T-helper 2 cell treated with Interferon-gamma antibody and Interleukin-4, amounts not matched to agents 100 ng/mL and 5 ng/mL, for 36 hours (primary cell): ENCODE measurements at regions not wholly inside any gene's neighbourhood (a gene's known extent, or its start where the extent isn't known, plus 50 kb on each side); places are given as distances from the start of the nearest gene placed in this dataset.
"Not testable (repeated sequence)": the region's sequence is repeated elsewhere in the genome, so short reads cannot be mapped to it uniquely, and the experiment has no call there.

ENCODE experiments used
- intact Hi-C: fragments of 100-400 bp; cut with micrococcal nuclease; formaldehyde crosslinking; loops from one replicate; pipeline ENCODE4 v1.15.1; 2023

DNA sequence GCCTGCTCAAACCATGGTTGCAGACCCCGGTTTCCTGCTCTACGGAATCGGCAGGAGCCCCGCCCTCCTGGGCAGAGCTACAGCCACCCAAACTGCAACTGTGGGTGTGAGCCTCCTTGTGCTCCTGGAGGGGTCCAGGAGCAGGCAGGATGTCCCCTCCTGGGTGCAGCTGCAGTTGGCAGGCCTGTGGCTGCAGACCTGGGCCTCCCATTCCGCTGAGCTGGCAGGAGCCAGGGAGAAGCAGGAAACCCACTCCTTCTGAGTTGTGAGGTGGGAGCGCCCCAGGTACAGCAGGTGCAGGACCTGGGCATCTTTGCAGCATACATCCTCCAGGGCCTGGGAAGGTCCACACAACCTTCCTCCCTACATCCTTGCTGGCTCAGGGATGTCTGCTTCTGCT is 578.7 kb upstream of the USP24 start:
- intact Hi-C loops, result no loop called here

DNA sequence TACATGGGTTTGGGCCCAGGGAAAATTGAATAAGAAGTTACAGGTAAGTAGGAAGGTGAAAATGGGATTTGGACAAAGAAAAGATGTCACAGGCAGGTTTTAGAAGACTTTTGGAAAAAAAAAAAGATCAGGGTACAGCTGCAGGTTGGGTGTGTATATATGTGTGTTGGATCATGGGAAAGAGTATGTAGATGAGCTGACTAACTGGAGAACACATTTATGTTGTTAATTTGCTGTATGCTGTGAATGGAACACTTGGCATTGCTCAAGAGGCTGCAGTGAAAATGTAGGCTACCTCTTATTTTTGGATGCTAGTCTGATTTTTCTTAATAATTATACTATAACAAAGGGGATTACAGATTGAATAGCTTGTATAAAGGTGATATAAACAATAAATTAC is 577.7 kb upstream of the USP24 start:
- intact Hi-C loops, result no loop called here

DNA sequence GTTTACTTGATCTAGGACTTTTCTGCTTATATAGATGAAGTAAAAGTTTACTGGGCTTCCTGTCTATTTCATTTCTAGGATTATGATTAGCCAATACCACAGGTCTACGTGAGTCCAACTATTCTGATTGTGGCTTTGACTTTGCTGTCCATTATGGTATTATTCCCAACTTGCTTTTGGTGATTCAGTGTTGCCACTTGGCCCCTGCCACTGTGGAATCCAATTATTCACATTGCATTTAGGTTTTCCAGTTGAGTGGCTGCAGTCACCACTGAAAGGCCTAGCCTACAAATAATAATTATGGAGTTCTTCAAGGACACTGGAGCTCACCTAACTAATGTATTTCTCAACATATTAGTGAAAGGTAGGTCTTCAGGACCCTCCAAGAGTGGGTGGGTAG is 574.3 kb upstream of the USP24 start:
- intact Hi-C loops, result no loop called here

DNA sequence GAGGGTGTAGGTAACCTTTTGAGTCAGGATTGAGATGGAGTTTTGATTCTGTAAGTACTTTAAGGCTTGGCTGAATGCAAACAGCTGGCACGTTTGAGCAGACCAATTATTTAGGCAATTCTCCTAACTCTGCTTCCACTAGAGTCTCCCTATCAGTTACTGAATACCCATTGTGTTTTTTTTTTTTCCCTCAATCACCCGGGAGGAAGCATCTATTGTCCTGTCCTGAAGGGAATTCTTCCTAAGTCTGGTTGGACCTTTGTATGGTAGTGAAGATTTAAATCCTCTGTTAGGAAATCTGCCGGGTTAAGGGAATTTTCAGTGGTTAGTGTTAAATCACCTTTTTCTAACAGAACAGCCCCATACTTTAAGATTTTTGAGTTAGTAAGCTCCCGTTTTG is 571.2 kb upstream of the USP24 start:
- intact Hi-C loops, result no loop called here

DNA sequence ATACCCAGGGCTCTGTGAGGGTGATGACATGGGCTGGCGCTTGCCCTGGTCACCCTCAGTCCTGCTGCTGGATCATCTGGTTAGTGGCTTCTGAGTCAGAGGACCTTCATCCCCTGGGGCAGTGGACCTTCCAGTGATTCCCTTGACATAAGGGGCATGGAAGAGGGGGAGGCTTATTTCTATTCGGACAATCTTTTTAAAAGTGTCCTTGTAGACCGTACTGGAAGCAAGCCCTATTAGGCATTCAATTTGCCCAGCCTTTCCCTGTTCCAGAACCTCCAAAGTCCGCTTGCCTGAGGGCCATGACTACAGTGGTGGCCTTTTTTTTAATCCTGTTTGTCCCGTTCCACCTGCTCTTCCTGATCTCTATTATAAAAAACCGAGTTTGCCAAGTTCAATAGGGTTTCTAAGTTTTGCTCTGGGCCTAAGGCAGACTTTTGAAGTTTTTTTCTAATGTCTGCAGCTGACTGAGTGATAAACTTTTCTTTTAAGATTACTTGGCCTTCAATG is 569.8 kb upstream of the USP24 start:
- intact Hi-C loops, result not testable (repeated sequence)

DNA sequence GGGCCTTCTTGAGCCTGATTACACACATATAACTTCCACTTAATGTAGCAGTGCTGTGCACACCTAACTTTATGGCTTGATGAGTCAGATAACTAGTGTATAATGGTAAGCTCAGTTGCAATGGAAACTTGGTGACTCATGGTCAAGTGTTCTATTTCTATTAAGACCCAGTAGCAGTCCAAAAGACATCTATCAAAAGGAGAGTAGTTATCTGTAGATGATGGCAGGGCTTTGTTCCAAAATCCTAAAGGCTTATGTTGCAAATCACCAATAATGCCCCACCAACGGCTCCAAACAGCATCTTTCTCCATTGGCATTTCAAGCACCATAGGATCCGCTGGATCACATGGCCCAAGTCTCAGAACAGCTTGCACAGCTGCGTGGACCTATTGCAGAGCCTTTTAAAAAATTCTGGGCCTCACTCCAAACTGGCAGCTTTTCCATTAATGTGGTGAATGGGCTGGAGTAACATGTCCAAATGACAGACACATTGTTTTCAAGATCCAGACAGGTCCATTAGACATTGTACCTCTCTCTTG is 566.8 kb upstream of the USP24 start:
- intact Hi-C loops, result no loop called here

DNA sequence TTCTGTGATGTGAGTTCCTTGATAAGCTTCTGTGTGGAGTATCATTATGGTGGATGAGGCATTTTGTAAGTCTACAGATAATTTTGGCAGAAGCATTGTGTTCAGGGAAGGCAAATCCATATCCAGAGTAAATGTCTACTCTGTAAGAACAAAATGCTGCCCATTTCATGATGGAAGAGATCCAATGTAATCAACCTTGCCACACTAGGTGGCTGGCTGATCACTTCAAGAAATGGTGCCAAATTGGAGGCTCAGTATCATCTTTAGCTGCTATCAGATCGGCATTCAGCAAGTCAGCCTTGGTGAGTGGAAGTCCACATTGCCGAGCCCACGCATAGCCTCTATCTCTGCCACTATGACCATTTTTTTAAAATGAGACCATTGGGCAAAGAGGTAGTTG is 565.8 kb upstream of the USP24 start:
- intact Hi-C loops, result no loop called here

DNA sequence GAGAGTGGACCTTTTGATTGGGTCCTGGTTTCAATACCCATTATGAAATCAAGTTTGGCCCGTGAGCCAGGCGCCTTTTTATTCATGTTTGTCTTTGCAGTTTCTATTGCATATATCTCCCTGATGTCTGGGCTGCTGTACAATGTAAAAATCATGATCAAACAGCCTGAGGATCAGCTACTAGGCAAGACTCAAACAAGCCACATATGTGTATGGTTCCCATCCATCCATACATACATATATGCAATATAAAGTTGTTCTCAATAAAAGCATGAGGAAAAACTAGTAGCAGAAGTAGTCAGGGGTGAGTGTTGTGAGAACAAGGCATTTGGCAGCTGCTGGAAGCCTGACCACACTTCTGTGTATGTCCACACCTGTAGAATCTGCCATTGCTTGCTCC is 562.4 kb upstream of the USP24 start:
- intact Hi-C loops, result no loop called here

DNA sequence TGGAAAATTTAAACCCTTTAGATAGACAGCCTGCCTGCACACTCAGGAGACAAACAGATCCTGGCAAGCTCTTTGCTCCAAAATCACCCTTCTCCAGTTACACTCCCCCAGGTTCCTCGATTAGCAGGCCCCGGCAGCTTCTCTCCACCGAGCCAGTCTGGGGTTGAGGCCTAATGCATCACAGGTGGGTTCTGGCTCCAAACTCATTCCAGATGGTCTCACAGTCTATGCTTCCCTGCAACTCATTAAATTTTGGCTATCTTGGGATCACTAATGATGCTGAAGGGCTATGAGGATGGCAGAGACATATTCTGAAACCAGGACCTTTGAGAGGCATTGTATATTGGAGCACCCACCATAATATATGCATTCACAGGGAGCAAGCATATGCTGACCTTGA is 559.8 kb upstream of the USP24 start:
- intact Hi-C loops, result no loop called here

DNA sequence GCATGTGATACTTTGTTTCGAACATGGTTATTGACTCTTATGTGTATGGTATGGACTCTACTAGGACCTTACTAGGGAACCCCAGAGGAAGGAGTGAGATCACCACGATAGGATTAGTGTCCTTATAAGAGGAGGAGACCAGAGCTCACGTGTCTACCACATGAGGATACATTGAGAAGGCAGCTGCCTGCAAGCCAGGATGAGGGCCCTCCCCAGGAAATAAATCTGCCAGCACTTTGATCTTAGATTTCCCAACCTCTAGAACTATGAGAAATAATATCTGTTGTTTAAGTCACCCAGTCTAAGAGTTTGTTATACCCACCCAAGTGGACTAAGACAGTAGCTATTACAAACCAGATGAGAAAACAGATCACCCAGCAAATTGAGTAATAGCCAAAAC is 559.3 kb upstream of the USP24 start:
- intact Hi-C loops, result no loop called here

DNA sequence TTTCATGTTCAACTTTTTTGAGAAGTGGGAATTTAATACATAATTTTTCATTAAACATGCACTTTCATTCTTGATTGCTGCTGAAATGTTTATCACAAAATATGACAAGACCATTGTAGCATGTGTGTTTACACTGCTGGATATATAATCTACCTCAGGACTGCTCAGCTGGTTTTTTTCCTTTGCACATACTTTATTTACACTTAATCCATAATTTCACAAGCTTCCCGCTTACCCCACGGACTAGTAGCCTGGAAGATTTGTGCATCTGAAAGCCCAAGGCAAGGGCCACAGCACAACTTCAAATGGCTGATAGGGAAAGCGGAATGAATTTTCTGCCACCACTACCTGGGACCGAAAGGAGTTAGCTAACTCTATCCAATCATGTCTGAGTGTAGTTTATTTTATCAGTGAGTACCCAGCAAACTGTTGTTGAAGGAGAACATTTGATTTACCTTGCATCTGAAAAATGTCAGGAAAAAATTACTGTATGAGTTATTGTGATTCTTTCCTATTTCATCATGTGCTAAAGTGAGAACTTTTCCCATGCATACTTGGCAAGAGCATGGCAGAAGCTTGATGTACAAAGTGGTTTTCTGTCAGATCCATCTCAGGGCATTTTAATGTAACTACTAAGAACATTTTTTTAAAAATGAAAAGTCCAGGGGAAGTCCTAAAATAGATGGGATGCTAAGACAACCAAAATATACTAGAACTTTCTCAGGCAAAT is 558.2 kb upstream of the USP24 start:
- intact Hi-C loops, result no loop called here

DNA sequence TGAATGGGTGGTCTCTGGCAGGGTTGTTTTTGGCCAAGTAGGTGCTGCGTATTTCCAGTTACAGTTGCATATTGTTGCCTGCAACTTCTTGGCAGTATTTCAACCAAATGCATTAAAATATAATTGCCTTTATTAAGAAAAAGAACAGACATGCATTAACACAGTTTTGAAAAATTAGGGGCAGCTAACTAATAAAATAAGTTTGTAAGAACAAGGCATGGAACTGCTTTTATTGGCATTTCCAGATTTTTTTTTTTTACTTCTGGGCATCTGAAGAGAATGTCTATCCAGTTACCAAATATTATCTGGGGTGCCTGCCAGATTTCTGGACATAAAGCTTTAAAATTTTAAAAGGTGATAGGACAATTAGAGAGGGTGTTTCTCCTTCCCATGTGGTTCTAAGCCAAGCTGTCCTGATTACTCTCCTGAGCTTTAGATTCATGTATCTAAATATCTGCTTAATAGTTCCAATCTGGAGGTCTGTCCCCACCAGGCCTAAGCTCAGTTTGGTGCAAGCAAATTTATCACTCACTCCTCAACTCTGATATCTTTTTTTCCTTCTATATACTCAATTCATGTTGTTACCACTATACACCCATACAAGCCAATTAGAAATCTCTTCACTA is 553.3 kb upstream of the USP24 start:
- intact Hi-C loops, result no loop called here

DNA sequence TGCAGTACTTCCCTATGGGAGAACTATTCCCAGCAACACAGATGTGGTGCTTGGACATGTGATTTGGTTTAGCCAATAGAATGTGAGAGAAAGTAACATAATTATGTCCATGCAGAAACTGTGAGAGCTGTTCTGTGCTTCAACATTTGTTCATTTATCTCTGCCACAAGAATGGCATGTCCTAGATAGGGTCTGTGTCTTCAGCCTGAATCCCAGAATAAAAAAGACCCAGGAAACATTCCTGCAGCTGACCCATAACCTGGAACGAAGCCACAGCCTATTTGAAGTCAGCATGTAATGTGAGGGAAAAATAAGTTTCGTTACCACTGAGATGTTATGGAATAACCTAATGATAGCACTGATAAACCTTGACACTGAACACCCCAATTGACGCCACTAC is 552.0 kb upstream of the USP24 start:
- intact Hi-C loops, result no loop called here

DNA sequence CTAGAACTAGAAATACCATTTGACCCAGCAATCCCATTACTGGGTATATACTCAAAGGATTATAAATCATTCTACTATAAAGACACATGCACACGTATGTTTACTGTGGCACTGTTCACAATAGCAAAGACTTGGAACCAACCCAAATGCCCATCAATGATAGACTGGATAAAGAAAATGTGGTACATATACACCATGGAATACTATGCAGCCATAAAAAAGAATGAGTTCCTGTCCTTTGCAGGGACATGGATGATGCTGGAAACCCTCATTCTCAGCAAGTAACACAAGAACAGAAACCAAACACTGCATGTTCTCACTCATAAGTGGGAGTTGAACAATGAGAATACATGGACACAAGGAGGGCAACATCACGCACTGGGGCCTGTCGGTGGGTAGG is 550.3 kb upstream of the USP24 start:
- intact Hi-C loops, result not testable (repeated sequence)

DNA sequence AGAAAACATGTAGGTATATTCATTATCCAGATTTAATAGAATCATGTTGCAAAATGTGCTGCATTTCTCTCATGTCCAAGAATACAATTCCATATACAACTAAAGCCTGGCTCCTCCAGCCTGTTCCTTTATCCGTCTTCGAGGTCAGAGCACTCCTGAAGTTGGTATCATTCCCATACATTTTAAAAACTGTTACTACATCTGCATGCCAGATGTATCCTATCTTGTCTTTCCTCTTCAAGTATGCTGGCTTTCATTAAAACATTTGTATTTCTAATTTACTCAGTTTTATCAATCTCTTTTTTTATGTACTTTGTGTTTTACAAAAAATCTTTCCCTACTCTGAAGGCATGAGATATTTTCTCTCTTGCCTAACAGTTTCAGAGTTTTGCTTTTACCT is 536.6 kb upstream of the USP24 start:
- intact Hi-C loops, result no loop called here

DNA sequence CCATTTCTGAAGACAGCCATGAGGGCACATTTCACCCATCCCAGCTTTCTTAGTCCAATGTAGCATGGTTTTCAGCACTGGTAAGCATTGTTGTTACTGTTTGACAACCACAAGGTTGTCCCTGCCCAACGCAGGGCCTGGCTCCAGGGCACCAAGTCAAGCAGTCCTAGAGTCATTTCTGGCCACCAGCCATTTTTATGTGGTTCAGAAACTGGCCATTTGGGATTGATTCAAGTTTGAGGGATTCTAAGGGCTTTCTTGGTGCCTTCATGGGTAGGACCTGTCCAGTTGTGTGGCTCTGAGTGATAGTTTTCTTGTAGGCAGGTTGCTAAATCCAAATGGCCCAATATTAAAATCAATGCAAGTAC is 535.4 kb upstream of the USP24 start:
- intact Hi-C loops, result no loop called here

DNA sequence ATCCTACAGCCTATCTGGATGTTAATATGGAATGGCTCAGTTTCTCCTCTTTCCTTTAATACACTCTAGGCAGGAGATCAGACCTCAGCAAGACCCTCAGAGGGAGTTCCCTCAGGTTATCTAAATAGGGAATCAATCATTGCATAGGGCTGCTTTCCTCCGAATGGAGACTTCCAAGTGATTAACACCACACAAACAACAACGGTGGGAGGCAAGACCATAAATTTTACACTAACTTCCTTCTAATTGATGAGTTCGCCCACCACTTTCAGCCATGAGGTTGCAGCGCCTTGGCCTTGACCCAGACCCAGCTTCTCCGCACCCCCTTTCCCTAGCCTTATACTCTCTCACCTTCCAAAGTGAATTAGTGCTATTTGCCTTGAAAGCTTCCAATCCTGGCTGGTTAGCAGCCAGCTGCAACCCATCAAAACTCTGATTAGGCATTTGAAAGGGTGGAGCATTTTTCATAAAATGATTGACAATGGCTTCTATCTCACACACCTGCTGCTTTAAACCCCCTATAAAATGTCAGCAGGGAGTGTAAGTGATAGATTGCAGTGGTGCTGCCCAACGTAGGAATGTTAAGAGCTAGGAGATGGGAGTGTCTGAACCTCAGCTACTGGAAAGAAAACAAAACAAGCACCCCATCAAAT is 534.9 kb upstream of the USP24 start:
- intact Hi-C loops, result no loop called here

DNA sequence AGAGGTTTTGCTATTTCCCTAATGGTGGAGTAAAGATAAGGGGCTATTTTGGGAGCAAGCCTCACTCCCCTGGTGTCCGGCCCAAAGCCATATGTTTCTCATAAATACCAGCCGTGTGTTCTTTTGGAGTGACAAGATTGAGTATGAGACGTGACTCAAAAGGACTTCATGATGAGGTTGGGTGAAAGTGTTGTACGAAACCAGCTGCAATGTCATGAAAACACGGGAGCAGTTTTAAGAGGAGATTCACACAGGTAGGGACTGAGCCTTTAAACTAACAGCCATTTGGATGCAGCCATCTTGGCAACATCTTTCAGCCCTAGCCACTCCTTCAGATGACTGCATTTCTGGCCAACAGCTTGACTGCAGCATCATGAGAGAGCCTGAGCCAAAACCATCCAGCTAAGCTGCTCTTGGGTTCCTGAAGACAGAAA is 532.3 kb upstream of the USP24 start:
- intact Hi-C loops, result no loop called here

DNA sequence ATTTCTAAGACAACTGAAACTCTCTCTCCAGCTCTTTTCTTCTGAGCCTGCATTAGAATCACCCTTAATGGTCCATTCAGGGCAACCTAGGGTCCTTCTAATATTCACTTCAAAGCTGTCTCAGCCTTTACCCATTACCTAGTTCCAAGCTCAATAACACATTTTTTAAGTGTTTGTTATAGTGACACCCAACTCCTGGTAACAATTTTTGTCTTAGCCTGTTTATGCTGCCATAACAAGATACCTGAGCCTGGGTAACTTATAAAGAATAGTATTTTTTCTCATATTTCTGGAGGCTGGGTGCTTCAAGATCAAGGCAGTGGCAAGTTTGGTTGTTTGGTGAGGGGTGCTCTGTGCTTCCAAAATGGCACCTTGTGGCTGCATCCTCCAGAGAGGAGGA is 531.5 kb upstream of the USP24 start:
- intact Hi-C loops, result no loop called here

DNA sequence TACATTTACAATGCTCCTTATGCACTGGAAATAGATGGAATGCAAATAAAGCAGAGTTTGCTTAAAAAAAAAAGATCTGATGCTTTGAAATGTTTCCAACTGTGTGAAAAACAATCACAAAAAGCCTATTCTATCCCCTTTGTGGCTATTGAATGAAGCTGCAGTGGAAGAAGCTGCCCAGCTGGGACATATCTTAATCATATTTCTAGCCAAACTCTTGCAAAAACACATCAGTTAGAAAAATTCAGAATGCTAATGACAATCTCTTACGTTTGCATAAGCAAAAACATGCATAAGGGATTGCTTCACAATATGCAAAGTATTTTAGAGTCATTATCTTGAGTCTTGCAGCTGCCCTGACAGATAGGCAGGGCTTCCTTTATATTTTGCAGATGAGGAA is 526.4 kb upstream of the USP24 start:
- intact Hi-C loops, result no loop called here

DNA sequence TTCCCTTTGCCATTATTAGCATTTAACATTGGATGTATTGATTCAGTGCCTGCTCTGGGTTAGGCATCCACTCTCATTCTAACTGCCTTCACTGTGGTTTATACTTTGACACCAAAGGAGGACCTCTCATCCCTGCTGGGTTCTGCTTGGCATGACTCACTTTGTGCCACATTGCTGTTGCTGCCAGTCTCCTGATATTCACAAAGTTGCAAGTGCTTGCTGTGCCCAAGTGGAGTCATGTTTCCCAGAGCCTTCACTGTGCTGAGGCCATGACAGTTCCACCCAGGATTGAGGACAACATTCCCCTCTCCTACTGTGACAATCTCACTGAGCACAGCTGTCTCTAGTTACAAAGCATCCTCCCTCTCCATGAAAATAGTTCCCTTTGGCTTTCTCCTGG is 519.9 kb upstream of the USP24 start:
- intact Hi-C loops, result no loop called here

DNA sequence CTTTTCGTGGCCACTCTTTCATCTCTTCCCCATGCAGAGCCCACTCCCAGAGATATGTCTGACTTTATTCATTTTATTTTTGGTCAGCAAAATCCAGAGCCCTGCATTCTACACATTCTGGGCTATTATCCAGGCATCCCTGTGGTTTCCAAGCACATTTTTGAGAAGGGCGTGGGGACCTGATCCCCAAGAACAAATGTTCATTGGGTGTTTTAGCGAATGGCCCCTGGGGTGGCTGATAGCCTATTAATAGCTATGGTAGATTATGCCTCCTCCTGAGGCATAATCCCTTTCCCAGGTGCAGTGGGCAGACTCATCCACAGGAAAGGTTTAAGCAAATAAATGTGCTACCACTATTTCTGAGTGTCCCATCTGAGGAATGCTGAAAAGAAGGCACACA is 511.8 kb upstream of the USP24 start:
- intact Hi-C loops, result no loop called here

DNA sequence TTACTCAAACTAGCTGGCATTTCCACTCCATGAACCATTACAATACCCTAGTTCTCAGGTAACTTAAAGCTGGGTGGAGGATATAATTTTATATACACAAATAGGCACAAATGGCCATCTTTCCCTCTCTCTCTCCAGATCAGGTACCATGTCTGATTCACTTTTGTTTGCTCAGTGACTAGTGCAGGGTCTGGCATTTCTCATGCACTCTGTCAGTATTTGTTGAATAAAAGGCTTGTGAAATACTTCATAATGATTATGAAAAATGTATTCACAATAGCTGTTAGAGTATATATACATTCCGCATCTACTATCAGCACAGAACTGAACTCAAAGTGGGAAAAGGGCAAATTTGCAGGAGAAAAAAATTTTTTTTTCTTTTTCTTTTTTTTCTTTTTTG is 510.2 kb upstream of the USP24 start:
- intact Hi-C loops, result no loop called here
